Upper lobe of left lung (tissue), 4 donors: ENCODE measurements at regions not wholly inside any gene's neighbourhood (a gene's known extent, or its start where the extent isn't known, plus 50 kb on each side); places are given as distances from the start of the nearest gene placed in this dataset.

ENCODE experiments used
- POLR2A ChIP-seq, 4 donors: fragments of 450-650 bp; IDR thresholded peaks; one replicate each; pipeline ENCODE4 v1.5.1; 2016 to 2017; ENCODE audit warnings: antibody characterized with exemption in 4 of 4, mild to moderate bottlenecking in 2 of 4
- POLR2AphosphoS5 ChIP-seq, 2 donors: sonication (generic); formaldehyde crosslinking; IDR thresholded peaks; one replicate each; pipeline ENCODE4 v1.5.1; 2017; ENCODE audit warnings: antibody characterized with exemption in 2 of 2
- TF ChIP-seq, protein P1 (sequence below), 6 experiments: fragments of 450-650 bp in 4 of 6; fragments of 200-600 bp in 2 of 6; sonication (generic) in 2 of 6; IDR thresholded peaks; one replicate each; pipeline ENCODE4 v1.5.1; 2016 to 2019; ENCODE audit warnings: antibody characterized with exemption in 6 of 6

DNA sequence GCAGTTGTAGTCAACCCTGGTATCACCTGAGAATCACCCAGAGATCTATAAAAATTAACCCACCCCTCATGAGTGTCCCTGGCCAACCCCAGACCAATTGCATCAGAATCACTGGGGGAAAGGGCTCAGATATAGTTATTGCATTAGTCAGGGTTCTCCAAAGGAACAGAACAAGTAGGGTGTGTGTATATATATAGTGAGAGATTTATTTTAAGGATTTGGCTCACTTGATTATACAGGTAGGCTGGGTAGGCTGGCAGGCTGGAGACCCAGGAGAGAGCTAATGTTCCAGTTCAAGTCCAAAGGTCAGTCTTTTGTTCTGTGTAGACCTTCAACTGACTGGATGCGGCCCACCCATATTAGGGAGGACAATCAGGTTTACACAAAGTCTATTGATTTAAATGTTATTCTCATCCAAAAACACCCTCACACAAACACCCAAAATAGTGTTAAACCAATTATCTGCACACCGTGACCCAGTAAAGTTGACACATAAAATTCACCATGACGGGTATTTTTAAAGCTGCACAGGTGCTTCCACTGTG is 372.9 kb upstream of the NFE2L3 start:
- TF ChIP-seq POLR2A (IDR thresholded peaks at IDR 0.05) (no peak), POLR2AphosphoS5 (IDR thresholded peaks at IDR 0.05) (no peak)
- TF ChIP-seq, protein P1, sequence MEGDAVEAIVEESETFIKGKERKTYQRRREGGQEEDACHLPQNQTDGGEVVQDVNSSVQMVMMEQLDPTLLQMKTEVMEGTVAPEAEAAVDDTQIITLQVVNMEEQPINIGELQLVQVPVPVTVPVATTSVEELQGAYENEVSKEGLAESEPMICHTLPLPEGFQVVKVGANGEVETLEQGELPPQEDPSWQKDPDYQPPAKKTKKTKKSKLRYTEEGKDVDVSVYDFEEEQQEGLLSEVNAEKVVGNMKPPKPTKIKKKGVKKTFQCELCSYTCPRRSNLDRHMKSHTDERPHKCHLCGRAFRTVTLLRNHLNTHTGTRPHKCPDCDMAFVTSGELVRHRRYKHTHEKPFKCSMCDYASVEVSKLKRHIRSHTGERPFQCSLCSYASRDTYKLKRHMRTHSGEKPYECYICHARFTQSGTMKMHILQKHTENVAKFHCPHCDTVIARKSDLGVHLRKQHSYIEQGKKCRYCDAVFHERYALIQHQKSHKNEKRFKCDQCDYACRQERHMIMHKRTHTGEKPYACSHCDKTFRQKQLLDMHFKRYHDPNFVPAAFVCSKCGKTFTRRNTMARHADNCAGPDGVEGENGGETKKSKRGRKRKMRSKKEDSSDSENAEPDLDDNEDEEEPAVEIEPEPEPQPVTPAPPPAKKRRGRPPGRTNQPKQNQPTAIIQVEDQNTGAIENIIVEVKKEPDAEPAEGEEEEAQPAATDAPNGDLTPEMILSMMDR (IDR thresholded peaks at IDR 0.05) = no peak
